ENCODE measurements at regions not wholly inside any gene's neighbourhood (a gene's known extent, or its start where the extent isn't known, plus 50 kb on each side); places are given as distances from the start of the nearest gene placed in this dataset.

DNA sequence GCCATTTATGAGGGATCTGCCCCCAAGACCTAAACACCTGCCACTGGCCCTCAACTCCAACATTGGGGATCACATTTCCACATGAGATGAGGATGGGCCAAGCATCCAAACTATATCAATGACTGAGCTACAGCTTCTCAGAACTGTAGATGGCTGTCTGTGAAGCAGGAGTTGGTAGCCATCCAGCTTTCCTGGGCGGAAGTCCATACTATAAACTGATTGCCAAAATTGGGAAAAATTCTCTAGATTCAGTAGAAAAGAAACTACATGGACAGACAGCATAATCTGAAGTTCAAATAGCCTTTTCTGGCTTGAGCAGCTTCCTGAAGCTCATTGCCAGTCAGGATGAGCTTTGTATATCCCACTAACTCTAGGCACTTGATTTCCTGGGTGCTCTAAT lies 214.7 kb upstream of the ZBTB20 start:
- TF ChIP-seq, protein P1, sequence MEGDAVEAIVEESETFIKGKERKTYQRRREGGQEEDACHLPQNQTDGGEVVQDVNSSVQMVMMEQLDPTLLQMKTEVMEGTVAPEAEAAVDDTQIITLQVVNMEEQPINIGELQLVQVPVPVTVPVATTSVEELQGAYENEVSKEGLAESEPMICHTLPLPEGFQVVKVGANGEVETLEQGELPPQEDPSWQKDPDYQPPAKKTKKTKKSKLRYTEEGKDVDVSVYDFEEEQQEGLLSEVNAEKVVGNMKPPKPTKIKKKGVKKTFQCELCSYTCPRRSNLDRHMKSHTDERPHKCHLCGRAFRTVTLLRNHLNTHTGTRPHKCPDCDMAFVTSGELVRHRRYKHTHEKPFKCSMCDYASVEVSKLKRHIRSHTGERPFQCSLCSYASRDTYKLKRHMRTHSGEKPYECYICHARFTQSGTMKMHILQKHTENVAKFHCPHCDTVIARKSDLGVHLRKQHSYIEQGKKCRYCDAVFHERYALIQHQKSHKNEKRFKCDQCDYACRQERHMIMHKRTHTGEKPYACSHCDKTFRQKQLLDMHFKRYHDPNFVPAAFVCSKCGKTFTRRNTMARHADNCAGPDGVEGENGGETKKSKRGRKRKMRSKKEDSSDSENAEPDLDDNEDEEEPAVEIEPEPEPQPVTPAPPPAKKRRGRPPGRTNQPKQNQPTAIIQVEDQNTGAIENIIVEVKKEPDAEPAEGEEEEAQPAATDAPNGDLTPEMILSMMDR (IDR thresholded peaks at IDR 0.05) = no peak
- no peak for TF ChIP-seq ZFX (IDR thresholded peaks at IDR 0.05; ENCODE audit: borderline replicate concordance)
